GM23338 (cell line): ENCODE measurements at regions not wholly inside any gene's neighbourhood (a gene's known extent, or its start where the extent isn't known, plus 50 kb on each side); places are given as distances from the start of the nearest gene placed in this dataset.

ENCODE experiments used
- ATAC-seq: fragments of 200-7000 bp; cut with Tn5 transposase; 3 replicates; pipeline ENCODE4 v1.9.1; 2020
- DNase-seq: peaks from one replicate; pipeline ENCODE4 v3.0.0-alpha.2; 2015; ENCODE audit warnings: low spot score
- H2AFZ ChIP-seq: fragments of 200-600 bp; sonication (generic); 2 replicates; pipeline ENCODE4 v1.8.0; 2016; ENCODE audit warnings: antibody characterized with exemption, mild to moderate bottlenecking, moderate library complexity
- H3F3A ChIP-seq: fragments of 200-600 bp; sonication (generic); replicated peaks from 2 replicates; pipeline ENCODE4 v1.8.0; 2017; ENCODE audit warnings: antibody characterized with exemption, mixed run types, low read depth
- H3K27ac ChIP-seq: fragments of 200-600 bp; sonication (generic); 2 replicates; pipeline ENCODE4 v1.6.1; 2016; ENCODE audit warnings: low read depth
- H3K27me3 ChIP-seq: fragments of 200-600 bp; sonication (generic); 2 replicates; pipeline ENCODE4 v1.8.0; 2016; ENCODE audit warnings: mild to moderate bottlenecking, mixed run types, moderate library complexity; ENCODE audit not compliant: insufficient read depth
- H3K36me3 ChIP-seq: fragments of 200-600 bp; sonication (generic); 2 replicates; pipeline ENCODE4 v1.8.0; 2016; ENCODE audit warnings: mild to moderate bottlenecking; ENCODE audit not compliant: insufficient read depth
- H3K4me1 ChIP-seq: fragments of 200-600 bp; sonication (generic); 2 replicates; pipeline ENCODE4 v1.8.0; 2016; ENCODE audit warnings: mild to moderate bottlenecking, moderate library complexity; ENCODE audit not compliant: insufficient read depth
- H3K4me2 ChIP-seq: fragments of 200-600 bp; sonication (generic); 2 replicates; pipeline ENCODE4 v1.7.1; 2017; ENCODE audit warnings: mixed run types
- H3K4me3 ChIP-seq: fragments of 200-600 bp; sonication (generic); 2 replicates; pipeline ENCODE4 v1.6.1; 2016; ENCODE audit warnings: mixed run types
- H3K79me2 ChIP-seq: fragments of 200-600 bp; sonication (generic); replicated peaks from 2 replicates; pipeline ENCODE4 v1.8.0; 2017; ENCODE audit warnings: mild to moderate bottlenecking; ENCODE audit not compliant: insufficient read depth
- H3K9me2 ChIP-seq: fragments of 200-600 bp; sonication (generic); 2 replicates; pipeline ENCODE4 v1.8.0; 2017; ENCODE audit not compliant: insufficient read depth
- H4K20me1 ChIP-seq: fragments of 200-600 bp; sonication (generic); replicated peaks from 2 replicates; pipeline ENCODE4 v1.8.0; 2017; ENCODE audit warnings: mild to moderate bottlenecking; ENCODE audit not compliant: insufficient read depth
- H3K27ac Mint-ChIP-seq: 2 replicates; pipeline ENCODE4 v1.8.0; 2020; ENCODE audit warnings: inconsistent platforms, mild to moderate bottlenecking, moderate library complexity, mixed read lengths
- H3K27me3 Mint-ChIP-seq: 3 replicates; pipeline ENCODE4 v1.8.0; 2022; ENCODE audit warnings: low read depth, mild to moderate bottlenecking, moderate library complexity, mixed read lengths, inconsistent platforms; ENCODE audit not compliant: insufficient read depth, poor library complexity
- H3K36me3 Mint-ChIP-seq: 3 replicates; pipeline ENCODE4 v1.8.0; 2021; ENCODE audit warnings: low read depth, mild to moderate bottlenecking, inconsistent platforms, moderate library complexity, mixed read lengths
- H3K4me1 Mint-ChIP-seq: 3 replicates; pipeline ENCODE4 v1.8.0; 2020; ENCODE audit warnings: mild to moderate bottlenecking, inconsistent platforms, mixed read lengths
- H3K4me3 Mint-ChIP-seq: 3 replicates; pipeline ENCODE4 v1.8.0; 2021; ENCODE audit warnings: moderate library complexity, mild to moderate bottlenecking, inconsistent platforms, mixed read lengths
- H3K9me3 Mint-ChIP-seq: 3 replicates; pipeline ENCODE4 v1.8.0; 2020; ENCODE audit warnings: moderate library complexity, mild to moderate bottlenecking, inconsistent platforms, mixed read lengths
- REST ChIP-seq: IDR thresholded peaks from one replicate; pipeline ENCODE4 v1.6.1; 2018; ENCODE audit warnings: antibody characterized with exemption; ENCODE audit not compliant: unreplicated experiment
- TF ChIP-seq, protein P1 (sequence below): fragments of 250-450 bp; sonication (Bioruptor Pico); IDR thresholded peaks from 2 replicates; pipeline ENCODE4 v1.5.0; 2020; ENCODE audit warnings: mild to moderate bottlenecking, moderate library complexity

DNA sequence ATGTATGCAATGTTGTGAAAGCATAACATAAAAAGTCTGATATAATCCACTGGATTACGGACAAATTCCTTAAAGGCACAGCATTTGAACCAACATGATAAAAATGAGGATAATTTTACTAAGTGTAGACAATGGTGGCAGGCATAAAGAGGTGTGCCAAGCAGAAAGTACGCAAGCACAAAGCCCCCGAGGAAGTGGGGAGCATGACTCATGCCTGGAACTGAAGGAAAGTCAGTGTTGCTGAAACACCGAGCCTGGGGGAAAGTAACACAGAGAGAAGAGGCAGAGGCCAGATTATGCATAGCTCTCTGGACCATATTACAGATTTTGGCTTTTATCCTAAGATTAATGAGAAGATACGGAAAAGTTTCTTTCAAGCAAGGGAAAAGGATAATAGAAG, 490.0 kb upstream of the PHF14 start:
- H3K4me1 Mint-ChIP-seq: no peaks in the 10 kb centered on the region
- no peak overlapping the region for H3K27ac ChIP-seq
- no peak overlapping the region for H3K27ac Mint-ChIP-seq

More for the DNA sequence above, 490.0 kb upstream of the PHF14 start:
- TF ChIP-seq, protein P1, sequence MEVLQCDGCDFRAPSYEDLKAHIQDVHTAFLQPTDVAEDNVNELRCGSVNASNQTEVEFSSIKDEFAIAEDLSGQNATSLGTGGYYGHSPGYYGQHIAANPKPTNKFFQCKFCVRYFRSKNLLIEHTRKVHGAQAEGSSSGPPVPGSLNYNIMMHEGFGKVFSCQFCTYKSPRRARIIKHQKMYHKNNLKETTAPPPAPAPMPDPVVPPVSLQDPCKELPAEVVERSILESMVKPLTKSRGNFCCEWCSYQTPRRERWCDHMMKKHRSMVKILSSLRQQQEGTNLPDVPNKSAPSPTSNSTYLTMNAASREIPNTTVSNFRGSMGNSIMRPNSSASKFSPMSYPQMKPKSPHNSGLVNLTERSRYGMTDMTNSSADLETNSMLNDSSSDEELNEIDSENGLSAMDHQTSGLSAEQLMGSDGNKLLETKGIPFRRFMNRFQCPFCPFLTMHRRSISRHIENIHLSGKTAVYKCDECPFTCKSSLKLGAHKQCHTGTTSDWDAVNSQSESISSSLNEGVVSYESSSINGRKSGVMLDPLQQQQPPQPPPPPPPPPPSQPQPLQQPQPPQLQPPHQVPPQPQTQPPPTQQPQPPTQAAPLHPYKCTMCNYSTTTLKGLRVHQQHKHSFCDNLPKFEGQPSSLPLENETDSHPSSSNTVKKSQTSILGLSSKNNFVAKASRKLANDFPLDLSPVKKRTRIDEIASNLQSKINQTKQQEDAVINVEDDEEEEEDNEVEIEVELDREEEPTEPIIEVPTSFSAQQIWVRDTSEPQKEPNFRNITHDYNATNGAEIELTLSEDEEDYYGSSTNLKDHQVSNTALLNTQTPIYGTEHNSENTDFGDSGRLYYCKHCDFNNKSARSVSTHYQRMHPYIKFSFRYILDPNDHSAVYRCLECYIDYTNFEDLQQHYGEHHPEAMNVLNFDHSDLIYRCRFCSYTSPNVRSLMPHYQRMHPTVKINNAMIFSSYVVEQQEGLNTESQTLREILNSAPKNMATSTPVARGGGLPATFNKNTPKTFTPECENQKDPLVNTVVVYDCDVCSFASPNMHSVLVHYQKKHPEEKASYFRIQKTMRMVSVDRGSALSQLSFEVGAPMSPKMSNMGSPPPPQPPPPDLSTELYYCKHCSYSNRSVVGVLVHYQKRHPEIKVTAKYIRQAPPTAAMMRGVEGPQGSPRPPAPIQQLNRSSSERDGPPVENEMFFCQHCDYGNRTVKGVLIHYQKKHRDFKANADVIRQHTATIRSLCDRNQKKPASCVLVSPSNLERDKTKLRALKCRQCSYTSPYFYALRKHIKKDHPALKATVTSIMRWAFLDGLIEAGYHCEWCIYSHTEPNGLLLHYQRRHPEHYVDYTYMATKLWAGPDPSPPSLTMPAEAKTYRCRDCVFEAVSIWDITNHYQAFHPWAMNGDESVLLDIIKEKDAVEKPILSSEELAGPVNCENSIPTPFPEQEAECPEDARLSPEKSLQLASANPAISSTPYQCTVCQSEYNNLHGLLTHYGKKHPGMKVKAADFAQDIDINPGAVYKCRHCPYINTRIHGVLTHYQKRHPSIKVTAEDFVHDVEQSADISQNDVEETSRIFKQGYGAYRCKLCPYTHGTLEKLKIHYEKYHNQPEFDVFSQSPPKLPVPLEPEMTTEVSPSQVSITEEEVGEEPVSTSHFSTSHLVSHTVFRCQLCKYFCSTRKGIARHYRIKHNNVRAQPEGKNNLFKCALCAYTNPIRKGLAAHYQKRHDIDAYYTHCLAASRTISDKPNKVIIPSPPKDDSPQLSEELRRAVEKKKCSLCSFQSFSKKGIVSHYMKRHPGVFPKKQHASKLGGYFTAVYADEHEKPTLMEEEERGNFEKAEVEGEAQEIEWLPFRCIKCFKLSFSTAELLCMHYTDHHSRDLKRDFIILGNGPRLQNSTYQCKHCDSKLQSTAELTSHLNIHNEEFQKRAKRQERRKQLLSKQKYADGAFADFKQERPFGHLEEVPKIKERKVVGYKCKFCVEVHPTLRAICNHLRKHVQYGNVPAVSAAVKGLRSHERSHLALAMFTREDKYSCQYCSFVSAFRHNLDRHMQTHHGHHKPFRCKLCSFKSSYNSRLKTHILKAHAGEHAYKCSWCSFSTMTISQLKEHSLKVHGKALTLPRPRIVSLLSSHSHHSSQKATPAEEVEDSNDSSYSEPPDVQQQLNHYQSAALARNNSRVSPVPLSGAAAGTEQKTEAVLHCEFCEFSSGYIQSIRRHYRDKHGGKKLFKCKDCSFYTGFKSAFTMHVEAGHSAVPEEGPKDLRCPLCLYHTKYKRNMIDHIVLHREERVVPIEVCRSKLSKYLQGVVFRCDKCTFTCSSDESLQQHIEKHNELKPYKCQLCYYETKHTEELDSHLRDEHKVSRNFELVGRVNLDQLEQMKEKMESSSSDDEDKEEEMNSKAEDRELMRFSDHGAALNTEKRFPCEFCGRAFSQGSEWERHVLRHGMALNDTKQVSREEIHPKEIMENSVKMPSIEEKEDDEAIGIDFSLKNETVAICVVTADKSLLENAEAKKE (CRISPR knock-in tag): no peak
- no peak for TF ChIP-seq REST
- Histone ChIP-seq H3K27me3 (no peaks in the 10 kb centered on the region), H3K79me2 (no peaks in the 10 kb centered on the region), H3K4me3 (no peak overlapping the region), H4K20me1 (no peaks in the 10 kb centered on the region), H3K9me2 (no peaks in the 10 kb centered on the region), H3K4me1 (no peaks in the 10 kb centered on the region), H2AFZ (no peak overlapping the region), H3K36me3 (no peaks in the 10 kb centered on the region), H3K4me2 (no peak overlapping the region), H3F3A (no peaks in the 10 kb centered on the region)
- no peak overlapping the region for H3K4me3 Mint-ChIP-seq
- peaks cover 2% of the 10 kb centered on the region for H3K27me3 Mint-ChIP-seq
- DNase-seq (no peak), ATAC-seq (no peak)
- H3K36me3 Mint-ChIP-seq: no peaks in the 10 kb centered on the region
- no peaks in the 10 kb centered on the region for H3K9me3 Mint-ChIP-seq
